ENCODE measurements at regions not wholly inside any gene's neighbourhood (a gene's known extent, or its start where the extent isn't known, plus 50 kb on each side); places are given as distances from the start of the nearest gene placed in this dataset.
"Not testable (repeated sequence)": the region's sequence is repeated elsewhere in the genome, so short reads cannot be mapped to it uniquely, and the experiment has no call there.

- DNase-seq (ENCODE audit: low spot score), result no peak
Observed at GRCh38 chrX:93868289-93868965, 194.4 kb downstream of the FAM133A start.

GRCh38 chrX:93874554-93874953 lies 200.5 kb downstream of the FAM133A start:
- DNase-seq (ENCODE audit: low spot score), result peak; percentile 15

- no peak for DNase-seq (ENCODE audit: low spot score)
Observed at GRCh38 chrX:93875621-93876282, 201.7 kb downstream of the FAM133A start.

- DNase-seq (ENCODE audit: low spot score), result not testable (repeated sequence)
Observed at GRCh38 chrX:93921041-93921440, 247.0 kb downstream of the FAM133A start.

- no peak for DNase-seq (ENCODE audit: low spot score)
Observed at GRCh38 chrX:93932471-93933220, 258.6 kb downstream of the FAM133A start.

- no peak for DNase-seq (ENCODE audit: low spot score)
Observed at GRCh38 chrX:93977641-93978040, 303.6 kb downstream of the FAM133A start.

GRCh38 chrX:93985344-93986307 lies 311.6 kb downstream of the FAM133A start:
- no peak for DNase-seq (ENCODE audit: low spot score)

Measured in SK-N-DZ (cell line).